ENCODE measurements at regions not wholly inside any gene's neighbourhood (a gene's known extent, or its start where the extent isn't known, plus 50 kb on each side); places are given as distances from the start of the nearest gene placed in this dataset.

GRCh38 chr10:47152861-47153349 is 147.1 kb upstream of the GDF10 start:
- Histone ChIP-seq H3K27me3 (ENCODE audit: control insufficient read depth in 4 of 4, insufficient read depth in 4 of 4, low read length in 3 of 4) (peaks cover 0 to 3% (median 0%) of the 10 kb centered on the region in 4 donors), H3K4me1 (ENCODE audit: control insufficient read depth in 4 of 4, insufficient read depth in 4 of 4, low read length in 3 of 4) (no peaks in the 10 kb centered on the region), H3K9ac (ENCODE audit: low read depth in 1 of 2, low read length in 2 of 2) (no peak overlapping the region), H3K4me3 (ENCODE audit: low read depth in 1 of 3, low read length in 3 of 3) (no peak overlapping the region), H3K36me3 (ENCODE audit: control insufficient read depth in 4 of 4, insufficient read depth in 3 of 4, low read depth in 1 of 4, low read length in 3 of 4) (no peaks in the 10 kb centered on the region), H3K9me3 (ENCODE audit: control insufficient read depth in 4 of 4, low read length in 3 of 4) (peaks cover 3 to 11% (median 5%) of the 10 kb centered on the region in 4 donors), H3K27ac (ENCODE audit: low read depth in 1 of 2, low read length in 2 of 2) (no peak overlapping the region)
- WGBS: 79% methylated on average over 3 of the region's 3 CpGs
- peak; percentile 30 for TF ChIP-seq CTCF (IDR thresholded peaks at IDR 0.05; ENCODE audit: low read depth, low read length, missing input control)
- no peak for TF ChIP-seq REST (IDR thresholded peaks at IDR 0.05)
- DNase-seq (ENCODE audit: low spot score): no peak

GRCh38 chr10:47154762-47155161 is 145.2 kb upstream of the GDF10 start:
- H3K36me3 ChIP-seq (ENCODE audit: control insufficient read depth in 4 of 4, insufficient read depth in 3 of 4, low read depth in 1 of 4, low read length in 3 of 4): no peaks in the 10 kb centered on the region
- peaks cover 0 to 3% (median 0%) of the 10 kb centered on the region in 4 donors for H3K27me3 ChIP-seq (ENCODE audit: control insufficient read depth in 4 of 4, insufficient read depth in 4 of 4, low read length in 3 of 4)
- H3K9me3 ChIP-seq (ENCODE audit: control insufficient read depth in 4 of 4, low read length in 3 of 4): peaks cover 3 to 11% (median 5%) of the 10 kb centered on the region in 4 donors
- no peak for DNase-seq (ENCODE audit: low spot score)
- no peak overlapping the region for H3K27ac ChIP-seq (ENCODE audit: low read depth in 1 of 2, low read length in 2 of 2)
- H3K9ac ChIP-seq (ENCODE audit: low read depth in 1 of 2, low read length in 2 of 2): no peak overlapping the region
- TF ChIP-seq NR2F2 (IDR thresholded peaks at IDR 0.05) (no peak), RAD21 (IDR thresholded peaks at IDR 0.05) (no peak), ATF3 (IDR thresholded peaks at IDR 0.05) (no peak), REST (IDR thresholded peaks at IDR 0.05) (no peak), HNF4A (conservative IDR thresholded peaks at IDR 0.05) (no peak), TAF1 (conservative IDR thresholded peaks at IDR 0.05) (no peak), FOXA2 (IDR thresholded peaks at IDR 0.05) (no peak), RXRA (IDR thresholded peaks at IDR 0.05) (no peak), ZBTB33 (IDR thresholded peaks at IDR 0.05) (no peak), EGR1 (IDR thresholded peaks at IDR 0.05; ENCODE audit: low read depth in 2 of 2) (no peak), HNF4G (IDR thresholded peaks at IDR 0.05) (no peak), CTCF (IDR thresholded peaks at IDR 0.05; ENCODE audit: low read depth, low read length, missing input control) (no peak), GABPA (IDR thresholded peaks at IDR 0.05 in 1 of 2, conservative IDR thresholded peaks at IDR 0.05 in 1 of 2) (no peak), SP1 (IDR thresholded peaks at IDR 0.05) (no peak), MAX (IDR thresholded peaks at IDR 0.05) (no peak), FOXA1 (IDR thresholded peaks at IDR 0.05) (no peak)
- no peak overlapping the region for H3K4me3 ChIP-seq (ENCODE audit: low read depth in 1 of 3, low read length in 3 of 3)
- no peaks in the 10 kb centered on the region for H3K4me1 ChIP-seq (ENCODE audit: control insufficient read depth in 4 of 4, insufficient read depth in 4 of 4, low read length in 3 of 4)

Data from liver (tissue), 8 donors.